ENCODE measurements at regions not wholly inside any gene's neighbourhood (a gene's known extent, or its start where the extent isn't known, plus 50 kb on each side); places are given as distances from the start of the nearest gene placed in this dataset.

DNA sequence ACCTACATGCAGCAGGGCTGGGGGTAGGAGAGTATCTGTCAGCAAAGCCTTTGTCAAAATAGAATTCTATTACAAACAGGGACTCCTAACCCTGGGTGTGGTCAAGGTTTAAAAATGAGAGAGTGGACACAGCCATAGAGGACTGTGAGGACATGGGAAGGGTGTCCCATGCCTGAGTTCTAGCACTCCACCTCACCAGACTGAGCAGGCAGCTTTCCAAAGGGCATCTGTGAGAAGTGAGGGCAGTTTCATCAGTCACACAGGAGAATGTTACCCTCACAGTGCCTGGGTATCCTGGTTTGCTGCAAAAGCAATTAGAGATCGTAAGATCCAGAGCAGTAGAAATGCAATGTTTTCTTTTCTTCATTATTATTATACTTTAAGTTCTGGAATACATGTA, 174.9 kb upstream of the UBL3 start:
- peaks cover 2% of the 10 kb centered on the region; the same call in 1 of the 2 replicates for H3K4me1 ChIP-seq (ENCODE audit: insufficient read depth, low read length)

DNA sequence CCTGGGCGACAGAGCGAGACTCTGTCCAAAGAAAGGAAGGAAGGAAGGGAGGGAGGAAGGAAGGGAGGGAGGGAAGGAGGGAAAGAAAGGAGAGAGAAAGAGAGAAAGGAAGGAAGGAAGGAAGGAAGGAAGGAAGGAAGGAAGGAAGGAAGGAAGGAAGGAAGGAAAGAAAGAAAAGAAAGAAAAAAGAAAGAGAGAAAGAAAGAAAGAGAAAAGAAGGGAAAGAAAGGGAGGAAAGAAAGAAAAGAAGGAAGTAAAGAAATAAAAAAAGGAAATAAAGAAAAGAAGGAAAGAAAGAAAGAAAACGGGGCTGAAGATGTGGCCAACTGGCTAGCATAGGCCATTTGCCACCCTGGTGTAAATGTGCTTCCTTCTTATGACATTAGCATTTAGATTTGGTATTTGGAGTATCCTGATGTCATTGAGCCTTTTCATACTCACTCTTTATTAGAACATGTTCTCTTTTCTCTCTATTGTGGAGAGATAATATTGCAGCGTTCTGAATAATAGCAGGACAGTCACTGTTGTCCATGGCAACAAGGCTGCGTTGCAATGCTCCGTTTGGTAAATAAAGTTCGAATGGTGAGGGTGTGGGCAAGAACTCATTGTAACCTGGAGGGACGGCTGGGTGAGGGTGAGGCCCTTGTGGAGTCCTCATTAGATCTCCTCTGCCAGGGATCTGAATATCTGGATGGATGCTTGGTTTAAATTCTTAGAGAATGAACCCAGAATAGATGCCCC, 173.9 kb upstream of the UBL3 start:
- Histone ChIP-seq H3K36me3 (ENCODE audit: insufficient read depth, low read depth, low read length) (no peaks in the 10 kb centered on the region), H3K4me3 (ENCODE audit: low read length) (no peak overlapping the region), H3K27me3 (ENCODE audit: insufficient read depth, low read length) (no peaks in the 10 kb centered on the region), H3K27ac (ENCODE audit: low read length) (no peak overlapping the region), H3K4me1 (ENCODE audit: insufficient read depth, low read length) (peaks cover 9% of the 10 kb centered on the region; the same call in 1 of the 2 replicates), H3K9me3 (ENCODE audit: insufficient read depth, low read depth, low read length) (no peaks in the 10 kb centered on the region), H3K9ac (ENCODE audit: low read depth, low read length) (no peak overlapping the region)

More for the DNA sequence above, 174.9 kb upstream of the UBL3 start:
- Histone ChIP-seq H3K4me3 (ENCODE audit: low read length) (no peak overlapping the region), H3K36me3 (ENCODE audit: insufficient read depth, low read depth, low read length) (no peaks in the 10 kb centered on the region), H3K9ac (ENCODE audit: low read depth, low read length) (no peak overlapping the region), H3K27ac (ENCODE audit: low read length) (no peak overlapping the region), H3K9me3 (ENCODE audit: insufficient read depth, low read depth, low read length) (no peaks in the 10 kb centered on the region), H3K27me3 (ENCODE audit: insufficient read depth, low read length) (no peaks in the 10 kb centered on the region)

DNA sequence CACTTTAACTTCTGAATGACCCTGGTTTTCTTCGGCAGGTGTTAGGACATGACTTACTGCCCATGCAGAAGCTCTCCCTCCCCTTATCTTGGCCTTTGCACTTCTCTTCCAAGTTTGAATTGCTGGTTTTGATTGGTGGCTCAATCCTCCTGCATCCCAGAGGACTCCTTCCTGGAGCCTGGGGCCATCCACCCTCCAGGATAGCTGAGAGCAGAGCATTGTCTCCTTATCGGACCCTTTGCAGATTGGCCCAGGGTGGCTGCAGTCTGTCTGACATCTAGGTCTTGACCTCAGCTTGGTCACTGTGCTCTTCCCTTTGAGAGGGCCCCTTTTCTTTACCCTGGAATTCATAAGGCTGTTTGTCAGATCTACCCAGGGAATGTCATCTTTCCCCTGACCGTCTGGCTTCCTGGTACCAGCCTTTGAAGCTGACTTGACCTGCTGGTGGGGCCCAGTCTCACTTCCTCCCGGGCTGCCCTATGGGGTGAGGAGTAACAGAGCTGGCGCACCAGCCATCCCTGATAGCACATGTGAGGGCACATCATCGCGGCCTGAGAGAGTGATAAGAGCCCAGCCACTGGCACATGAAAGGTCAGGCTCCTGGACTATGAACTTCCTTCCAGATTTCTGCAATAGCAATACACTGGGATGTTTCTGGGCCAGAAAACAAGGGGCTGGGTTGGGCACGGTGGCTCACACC, 172.9 kb upstream of the UBL3 start:
- H3K9me3 ChIP-seq (ENCODE audit: insufficient read depth, low read depth, low read length): no peaks in the 10 kb centered on the region
- H3K27me3 ChIP-seq (ENCODE audit: insufficient read depth, low read length): no peaks in the 10 kb centered on the region
- H3K4me3 ChIP-seq (ENCODE audit: low read length): no peak overlapping the region
- H3K36me3 ChIP-seq (ENCODE audit: insufficient read depth, low read depth, low read length): no peaks in the 10 kb centered on the region
- H3K9ac ChIP-seq (ENCODE audit: low read depth, low read length): no peak overlapping the region
- peaks cover 13% of the 10 kb centered on the region; the same call in 1 of the 2 replicates for H3K4me1 ChIP-seq (ENCODE audit: insufficient read depth, low read length)
- no peak overlapping the region for H3K27ac ChIP-seq (ENCODE audit: low read length)

DNA sequence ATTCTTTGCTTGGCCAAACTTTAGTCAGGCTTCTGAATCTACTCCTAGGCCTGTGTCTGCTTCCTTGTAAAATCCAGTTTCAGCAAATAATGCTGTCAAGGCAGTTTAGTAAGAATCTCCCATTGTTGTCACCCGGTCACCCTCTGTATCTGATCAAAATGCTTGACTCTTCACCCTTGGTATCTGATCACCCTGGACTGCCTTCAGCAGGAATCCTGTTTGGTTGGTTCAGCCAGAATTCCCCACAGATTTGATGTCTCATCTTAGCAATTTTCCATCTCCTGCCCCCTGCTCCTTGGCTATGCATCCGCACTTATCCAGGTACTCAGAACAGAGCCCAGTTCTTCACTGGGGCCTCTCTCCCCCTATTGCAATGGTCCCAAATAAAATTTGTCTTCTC, 172.4 kb upstream of the UBL3 start:
- Histone ChIP-seq H3K9ac (ENCODE audit: low read depth, low read length) (no peak overlapping the region), H3K4me1 (ENCODE audit: insufficient read depth, low read length) (peaks cover 19% of the 10 kb centered on the region; the same call in 1 of the 2 replicates), H3K36me3 (ENCODE audit: insufficient read depth, low read depth, low read length) (no peaks in the 10 kb centered on the region), H3K4me3 (ENCODE audit: low read length) (no peak overlapping the region), H3K27me3 (ENCODE audit: insufficient read depth, low read length) (no peaks in the 10 kb centered on the region), H3K27ac (ENCODE audit: low read length) (no peak overlapping the region), H3K9me3 (ENCODE audit: insufficient read depth, low read depth, low read length) (no peaks in the 10 kb centered on the region)

DNA sequence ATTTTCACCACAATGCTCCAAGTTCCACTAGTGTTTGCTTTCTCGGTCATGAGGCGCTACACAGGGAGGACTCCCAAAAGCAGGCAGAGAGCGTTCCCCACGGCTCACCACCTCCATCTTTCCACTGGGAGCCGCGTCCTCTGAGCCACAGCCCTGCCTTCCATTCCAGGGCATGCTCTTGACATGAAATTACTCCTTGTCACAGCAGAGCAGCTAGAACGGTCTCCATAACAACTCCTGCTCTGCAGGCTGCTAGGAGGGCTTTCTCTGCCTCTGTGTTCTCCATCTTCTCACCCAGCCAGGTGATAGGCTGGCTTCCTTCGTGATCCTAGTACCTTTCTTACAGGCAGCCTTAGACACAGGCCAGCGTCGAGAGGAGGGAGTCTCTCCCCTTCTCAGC, 171.8 kb upstream of the UBL3 start:
- H3K9ac ChIP-seq (ENCODE audit: low read depth, low read length): no peak overlapping the region
- no peak overlapping the region for H3K4me3 ChIP-seq (ENCODE audit: low read length)
- H3K36me3 ChIP-seq (ENCODE audit: insufficient read depth, low read depth, low read length): no peaks in the 10 kb centered on the region
- no peak overlapping the region for H3K27ac ChIP-seq (ENCODE audit: low read length)
- H3K27me3 ChIP-seq (ENCODE audit: insufficient read depth, low read length): no peaks in the 10 kb centered on the region
- H3K4me1 ChIP-seq (ENCODE audit: insufficient read depth, low read length): peaks cover 20% of the 10 kb centered on the region; the same call in 1 of the 2 replicates
- H3K9me3 ChIP-seq (ENCODE audit: insufficient read depth, low read depth, low read length): no peaks in the 10 kb centered on the region

DNA sequence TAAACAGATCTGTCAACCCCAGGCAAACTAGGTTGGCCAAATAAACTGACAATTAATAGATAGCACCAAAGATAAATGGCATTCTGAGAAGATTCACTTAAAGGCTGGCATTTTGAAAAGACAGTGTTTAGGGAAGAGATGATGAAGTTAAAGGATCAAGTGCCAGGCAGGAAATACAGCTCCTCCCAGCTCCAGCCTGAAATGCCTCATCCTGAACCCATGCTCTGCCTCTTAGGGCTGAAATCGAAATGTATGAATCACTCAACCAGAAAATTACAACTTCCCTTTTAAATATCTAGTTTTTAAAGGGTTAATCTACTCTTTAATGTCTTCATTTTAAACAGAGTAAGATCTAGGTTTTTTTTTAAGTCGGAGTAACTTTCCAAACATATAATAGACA, 171.2 kb upstream of the UBL3 start:
- H3K27me3 ChIP-seq (ENCODE audit: insufficient read depth, low read length): no peaks in the 10 kb centered on the region
- H3K4me1 ChIP-seq (ENCODE audit: insufficient read depth, low read length): peaks cover 20% of the 10 kb centered on the region; the same call in 1 of the 2 replicates
- no peak overlapping the region for H3K27ac ChIP-seq (ENCODE audit: low read length)
- no peaks in the 10 kb centered on the region for H3K9me3 ChIP-seq (ENCODE audit: insufficient read depth, low read depth, low read length)
- no peaks in the 10 kb centered on the region for H3K36me3 ChIP-seq (ENCODE audit: insufficient read depth, low read depth, low read length)
- H3K4me3 ChIP-seq (ENCODE audit: low read length): no peak overlapping the region
- H3K9ac ChIP-seq (ENCODE audit: low read depth, low read length): no peak overlapping the region

DNA sequence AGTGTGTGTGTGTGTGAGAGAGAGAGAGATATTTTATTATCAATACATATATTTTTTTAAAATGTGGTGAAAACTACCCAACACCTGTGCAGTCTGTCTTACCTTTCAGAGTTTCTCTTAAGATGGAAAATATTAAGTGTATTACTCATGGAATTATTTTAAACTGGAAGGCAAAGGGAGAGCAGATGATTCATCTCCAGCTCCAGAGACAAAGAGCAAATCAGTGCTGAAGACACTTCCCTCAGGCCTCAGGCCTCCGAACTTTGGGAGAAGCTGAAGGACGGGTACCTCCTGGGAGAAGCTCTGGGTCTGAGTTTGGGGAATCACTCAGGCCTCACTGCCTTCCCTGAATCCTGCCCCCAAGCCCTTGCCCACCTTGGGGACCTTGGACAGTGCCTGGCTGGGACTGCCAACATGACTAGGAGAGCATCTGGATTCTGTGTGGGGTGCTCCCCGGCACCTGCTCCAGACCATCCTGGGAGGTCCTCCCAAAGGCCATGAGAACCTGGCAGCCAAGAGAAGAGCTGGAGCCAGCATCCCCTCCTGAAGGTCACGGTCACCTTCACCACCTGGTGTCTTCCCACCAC, 170.4 kb upstream of the UBL3 start:
- Histone ChIP-seq H3K9me3 (ENCODE audit: insufficient read depth, low read depth, low read length) (no peaks in the 10 kb centered on the region), H3K9ac (ENCODE audit: low read depth, low read length) (no peak overlapping the region), H3K27me3 (ENCODE audit: insufficient read depth, low read length) (no peaks in the 10 kb centered on the region)

DNA sequence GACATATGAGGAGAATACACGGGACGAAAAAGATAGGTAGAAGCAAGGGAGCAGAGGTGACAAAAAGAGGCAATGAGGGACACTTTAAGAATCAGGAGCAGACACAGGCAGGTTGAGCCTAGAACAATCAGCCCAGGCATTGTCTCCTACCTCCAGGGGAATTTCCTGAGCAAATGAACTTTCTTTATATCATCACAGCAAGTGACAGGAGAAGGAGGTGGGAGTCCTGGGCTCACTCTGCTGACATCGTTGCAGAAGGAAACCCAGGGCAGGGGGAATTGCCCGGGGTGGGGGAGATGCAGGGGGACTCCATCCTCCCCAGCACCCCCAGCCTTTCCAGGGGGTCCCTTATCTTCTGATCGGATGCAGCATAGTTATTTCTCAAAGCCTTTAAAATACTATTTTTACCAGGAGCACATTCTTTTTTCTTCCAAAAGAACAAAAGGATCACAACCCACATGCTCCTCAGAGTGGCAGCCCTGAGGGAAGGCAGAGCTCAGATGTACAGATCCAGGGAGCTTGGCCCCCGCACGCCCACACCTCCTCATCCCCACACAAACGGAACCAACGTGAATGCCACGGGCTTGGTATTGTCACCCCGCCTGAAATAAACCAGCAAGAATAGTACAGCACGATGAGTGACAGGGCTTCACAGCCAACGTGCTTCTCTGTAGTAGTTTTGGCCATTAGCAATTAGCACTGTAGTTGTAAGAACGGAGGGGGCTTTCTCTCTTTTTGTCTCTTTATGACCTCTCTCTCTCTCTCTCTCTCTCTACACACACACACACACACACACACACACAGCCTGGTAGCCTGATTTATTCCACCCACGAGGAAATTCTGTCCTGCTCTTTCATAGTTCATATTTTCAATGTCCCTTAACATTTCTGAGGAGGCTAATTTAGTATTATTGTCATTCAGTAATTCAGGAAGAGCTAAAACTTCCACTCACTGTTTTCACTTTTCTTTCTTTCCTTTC, 169.5 kb upstream of the UBL3 start:
- Histone ChIP-seq H3K9ac (ENCODE audit: low read depth, low read length) (no peak overlapping the region; the same call in 1 of the 2 replicates), H3K27ac (ENCODE audit: low read length) (no peak overlapping the region), H3K36me3 (ENCODE audit: insufficient read depth, low read depth, low read length) (no peaks in the 10 kb centered on the region), H3K27me3 (ENCODE audit: insufficient read depth, low read length) (no peaks in the 10 kb centered on the region), H3K4me3 (ENCODE audit: low read length) (no peak overlapping the region), H3K4me1 (ENCODE audit: insufficient read depth, low read length) (peaks cover 25% of the 10 kb centered on the region; the same call in 1 of the 2 replicates), H3K9me3 (ENCODE audit: insufficient read depth, low read depth, low read length) (no peaks in the 10 kb centered on the region)

More for the DNA sequence above, 170.4 kb upstream of the UBL3 start:
- no peak overlapping the region for H3K27ac ChIP-seq (ENCODE audit: low read length)
- H3K4me1 ChIP-seq (ENCODE audit: insufficient read depth, low read length): peaks cover 20% of the 10 kb centered on the region; the same call in 1 of the 2 replicates
- no peak overlapping the region for H3K4me3 ChIP-seq (ENCODE audit: low read length)
- no peaks in the 10 kb centered on the region for H3K36me3 ChIP-seq (ENCODE audit: insufficient read depth, low read depth, low read length)

DNA sequence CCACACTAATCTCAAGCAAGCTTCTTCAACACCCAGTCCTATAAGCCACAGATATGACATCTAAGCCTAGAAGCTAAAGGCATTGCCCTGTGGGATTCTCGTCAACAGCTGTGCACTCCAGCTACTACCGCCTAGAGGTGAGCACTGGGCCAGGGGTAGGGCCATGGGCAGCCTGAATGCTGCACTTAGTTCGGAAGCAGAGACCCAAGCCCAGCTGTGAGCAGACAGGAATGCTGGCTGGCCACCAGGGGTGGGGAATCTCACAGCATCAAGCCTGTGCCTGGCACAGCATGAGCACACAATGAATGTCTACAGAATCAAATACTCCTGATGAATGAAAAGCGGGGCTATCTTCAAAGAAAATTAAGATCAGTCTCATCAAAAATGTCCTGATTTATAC, 167.5 kb upstream of the UBL3 start:
- Histone ChIP-seq H3K9me3 (ENCODE audit: insufficient read depth, low read depth, low read length) (no peaks in the 10 kb centered on the region), H3K27me3 (ENCODE audit: insufficient read depth, low read length) (no peaks in the 10 kb centered on the region), H3K4me3 (ENCODE audit: low read length) (no peak overlapping the region), H3K9ac (ENCODE audit: low read depth, low read length) (no peak overlapping the region), H3K4me1 (ENCODE audit: insufficient read depth, low read length) (peaks cover 25% of the 10 kb centered on the region; the same call in 1 of the 2 replicates), H3K27ac (ENCODE audit: low read length) (no peak overlapping the region), H3K36me3 (ENCODE audit: insufficient read depth, low read depth, low read length) (no peaks in the 10 kb centered on the region)

DNA sequence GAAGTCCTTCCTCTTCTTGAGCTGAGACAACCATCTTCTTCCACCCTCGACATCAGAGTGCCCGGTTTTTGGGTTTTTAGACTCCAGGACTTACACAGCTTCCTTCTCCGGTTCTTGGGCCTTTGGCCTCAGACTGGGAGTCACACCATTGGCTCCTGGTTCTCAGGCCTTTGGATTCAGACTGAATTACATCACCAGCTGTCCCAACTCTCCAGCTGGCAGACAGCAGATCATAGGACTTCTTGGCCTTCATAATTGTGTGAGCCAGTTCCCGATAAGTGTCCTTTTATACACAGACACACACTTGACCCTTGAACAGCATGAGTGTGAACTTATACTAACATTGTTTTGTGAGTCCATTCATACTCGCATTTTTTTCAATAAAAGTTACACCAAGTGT, 166.0 kb upstream of the UBL3 start:
- H3K4me1 ChIP-seq (ENCODE audit: insufficient read depth, low read length): peaks cover 25% of the 10 kb centered on the region; the same call in 1 of the 2 replicates
- no peaks in the 10 kb centered on the region for H3K9me3 ChIP-seq (ENCODE audit: insufficient read depth, low read depth, low read length)
- no peak overlapping the region for H3K4me3 ChIP-seq (ENCODE audit: low read length)
- H3K27ac ChIP-seq (ENCODE audit: low read length): no peak overlapping the region
- H3K36me3 ChIP-seq (ENCODE audit: insufficient read depth, low read depth, low read length): no peaks in the 10 kb centered on the region
- H3K27me3 ChIP-seq (ENCODE audit: insufficient read depth, low read length): no peaks in the 10 kb centered on the region
- no peak overlapping the region for H3K9ac ChIP-seq (ENCODE audit: low read depth, low read length)

DNA sequence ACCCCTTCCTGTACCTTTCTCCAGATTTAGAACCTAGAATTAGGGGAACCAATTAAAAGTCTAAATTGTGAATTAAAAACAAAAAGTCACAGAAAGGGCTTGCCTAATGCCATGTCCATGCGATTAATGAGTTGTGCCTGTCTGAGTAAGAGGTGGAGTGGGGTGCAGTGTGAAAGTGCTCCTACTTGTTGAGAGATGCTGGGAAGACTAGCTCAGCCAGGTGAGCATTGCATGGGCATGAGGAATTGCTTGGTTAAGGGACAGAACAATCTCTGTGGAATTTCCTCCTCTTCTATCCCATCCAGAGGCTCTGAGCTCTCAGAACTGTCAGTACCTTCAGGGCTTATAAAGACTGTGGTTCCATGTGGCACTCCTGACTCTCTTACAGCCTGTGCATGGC, 159.0 kb upstream of the UBL3 start:
- Histone ChIP-seq H3K4me3 (ENCODE audit: low read length) (no peak overlapping the region), H3K36me3 (ENCODE audit: insufficient read depth, low read depth, low read length) (no peaks in the 10 kb centered on the region), H3K9ac (ENCODE audit: low read depth, low read length) (no peak overlapping the region), H3K4me1 (ENCODE audit: insufficient read depth, low read length) (no peaks in the 10 kb centered on the region), H3K27me3 (ENCODE audit: insufficient read depth, low read length) (no peaks in the 10 kb centered on the region), H3K9me3 (ENCODE audit: insufficient read depth, low read depth, low read length) (no peaks in the 10 kb centered on the region), H3K27ac (ENCODE audit: low read length) (no peak overlapping the region)

Measured in iPS-20b (cell line).